HCT116 (cell line): ENCODE measurements at regions not wholly inside any gene's neighbourhood (a gene's known extent, or its start where the extent isn't known, plus 50 kb on each side); places are given as distances from the start of the nearest gene placed in this dataset.

Experiments
- ATAC-seq: fragments of 200-7000 bp; cut with Tn5 transposase; 2 replicates; pipeline ENCODE4 v1.9.1; 2020; ENCODE audit warnings: mild to moderate bottlenecking, moderate library complexity
- BruUV-seq: library from RNA; stranded (reverse); fragments of 400-500 nt; replicated peaks from 2 replicates; lab custom pipeline; 2021; lab: Mats Ljungman, UMichigan
- CTCF ChIA-PET: fragments of 300-600 bp; sonication (Branson Sonifier 250); formaldehyde crosslinking; loops from one replicate; lab custom pipeline; 2021; ENCODE audit warnings: antibody characterized with exemption; lab: Charles Lee
- POLR2A ChIA-PET: fragments of 300-600, 350-600 bp; sonication (Branson Sonifier 250); formaldehyde crosslinking; loops from one replicate; lab custom pipeline; 2021; ENCODE audit warnings: antibody characterized with exemption; lab: Charles Lee
- RAD21 ChIA-PET, 2 experiments: fragments of 300-600 bp; sonication (Branson Sonifier 250); formaldehyde crosslinking; loops; one replicate each; lab custom pipeline; 2023; ENCODE audit warnings: low total read pairs in 2 of 2; ENCODE audit not compliant: uncharacterized antibody in 2 of 2, unreplicated experiment in 2 of 2, low non-redundant PET in 1 of 2; lab: Charles Lee
- DNase-seq: peaks from one replicate; pipeline ENCODE4 v3.0.0-alpha.2; 2010; ENCODE audit warnings: low read depth, low spot score
- H2AFZ ChIP-seq: fragments of 200-600 bp; shearing (Covaris generic), sonication (generic); 2 replicates; pipeline ENCODE4 v1.6.1; 2017; ENCODE audit warnings: low read depth, mixed run types, mixed read lengths, antibody characterized with exemption, low read length; ENCODE audit not compliant: poor library complexity, severe bottlenecking
- H3K27ac ChIP-seq: 2 replicates; pipeline ENCODE4 v1.5.1; 2012; ENCODE audit warnings: low read depth, low read length
- H3K27me3 ChIP-seq: fragments of 200-600 bp; sonication (generic); 2 replicates; pipeline ENCODE4 v1.6.1; 2016; ENCODE audit warnings: mixed run types, low read length, mixed read lengths; ENCODE audit not compliant: insufficient read depth
- H3K36me3 ChIP-seq, 2 experiments: fragments of 200-500 bp in 1 of 2; fragments of 200-600 bp in 1 of 2; sonication (Bioruptor generic) in 1 of 2; sonication (generic) in 1 of 2; 2 replicates each; pipeline versions ENCODE4 v1.5.1 to v1.6.1; 2014 to 2016; ENCODE audit warnings: low read length in 2 of 2, inconsistent platforms in 1 of 2, mixed read lengths in 1 of 2, mixed run types in 1 of 2; ENCODE audit not compliant: insufficient read depth in 2 of 2, control insufficient read depth in 1 of 2
- H3K4me1 ChIP-seq, 2 experiments: fragments of 200-600 bp in 1 of 2; sonication (generic) in 1 of 2; 2 replicates each; pipeline versions ENCODE4 v1.5.1 to v1.6.1; 2012 to 2017; ENCODE audit warnings: low read length in 2 of 2, inconsistent platforms in 1 of 2, mild to moderate bottlenecking in 1 of 2, mixed read lengths in 1 of 2, mixed run types in 1 of 2, moderate library complexity in 1 of 2; ENCODE audit not compliant: insufficient read depth in 2 of 2, control insufficient read depth in 1 of 2
- H3K4me2 ChIP-seq: fragments of 200-600 bp; sonication (generic); 2 replicates; pipeline ENCODE4 v1.6.1; 2017; ENCODE audit warnings: mixed run types, low read length, mixed read lengths
- H3K4me3 ChIP-seq, 2 experiments: fragments of 200-600 bp in 1 of 2; sonication (generic) in 1 of 2; replicated peaks in 1 of 2; 2 replicates each; pipeline ENCODE4 v1.5.1; 2011 to 2016; ENCODE audit warnings: low read length in 2 of 2, control low read depth in 1 of 2, low read depth in 1 of 2, mild to moderate bottlenecking in 1 of 2, mixed read lengths in 1 of 2, mixed run types in 1 of 2
- H3K79me2 ChIP-seq: fragments of 200-600 bp; sonication (generic); 2 replicates; pipeline ENCODE4 v1.6.1; 2017; ENCODE audit warnings: mild to moderate bottlenecking, mixed run types, low read length, moderate library complexity, mixed read lengths; ENCODE audit not compliant: insufficient read depth
- H3K9ac ChIP-seq: fragments of 200-600 bp; sonication (generic); 2 replicates; pipeline ENCODE4 v1.6.1; 2016; ENCODE audit warnings: low read length, mixed read lengths
- H3K9me2 ChIP-seq: fragments of 200-600 bp; sonication (generic), shearing (Covaris generic); 2 replicates; pipeline ENCODE4 v1.6.1; 2017; ENCODE audit warnings: mixed run types, mild to moderate bottlenecking, moderate library complexity; ENCODE audit not compliant: insufficient read depth
- H3K9me3 ChIP-seq, 2 experiments: fragments of 200-500 bp in 1 of 2; fragments of 200-600 bp in 1 of 2; sonication (Bioruptor generic) in 1 of 2; sonication (generic) in 1 of 2; 2 replicates each; pipeline ENCODE4 v1.6.1; 2014 to 2017; ENCODE audit warnings: low read length in 2 of 2, mixed read lengths in 2 of 2, inconsistent platforms in 1 of 2, low read depth in 1 of 2, mild to moderate bottlenecking in 1 of 2, mixed run types in 1 of 2, moderate library complexity in 1 of 2; ENCODE audit not compliant: control insufficient read depth in 1 of 2, insufficient read depth in 1 of 2
- H4K20me1 ChIP-seq: fragments of 200-600 bp; sonication (generic), shearing (Covaris generic); 2 replicates; pipeline ENCODE4 v1.6.1; 2017; ENCODE audit warnings: mixed run types, mild to moderate bottlenecking, moderate library complexity; ENCODE audit not compliant: insufficient read depth
- CBX3 ChIP-seq: IDR thresholded peaks from 2 replicates; pipeline ENCODE4 v1.6.1; 2012; ENCODE audit warnings: low read depth
- EGR1 ChIP-seq: IDR thresholded peaks from 2 replicates; pipeline ENCODE4 v1.6.1; 2012; ENCODE audit warnings: low read depth
- ELF1 ChIP-seq: IDR thresholded peaks from 2 replicates; pipeline ENCODE4 v1.6.1; 2012; ENCODE audit warnings: low read depth, borderline replicate concordance
- FOSL1 ChIP-seq: IDR thresholded peaks from 2 replicates; pipeline ENCODE4 v1.6.1; 2012; ENCODE audit warnings: low read depth
- JUND ChIP-seq: IDR thresholded peaks from 2 replicates; pipeline ENCODE4 v1.6.1; 2012
- MAX ChIP-seq: IDR thresholded peaks from 2 replicates; pipeline ENCODE4 v1.6.1; 2012
- POLR2A ChIP-seq: IDR thresholded peaks from 2 replicates; pipeline ENCODE4 v1.7.0; 2011; ENCODE audit warnings: borderline replicate concordance; ENCODE audit not compliant: insufficient read depth, insufficient read length; ENCODE audit errors: extremely low read depth
- RAD21 ChIP-seq: IDR thresholded peaks from 2 replicates; pipeline ENCODE4 v1.6.1; 2012; ENCODE audit warnings: low read depth, mild to moderate bottlenecking
- SIN3A ChIP-seq: IDR thresholded peaks from 2 replicates; pipeline ENCODE4 v1.6.1; 2012; ENCODE audit warnings: low read depth
- SP1 ChIP-seq: IDR thresholded peaks from 2 replicates; pipeline ENCODE4 v1.6.1; 2012; ENCODE audit warnings: low read depth
- SRF ChIP-seq: IDR thresholded peaks from 2 replicates; pipeline ENCODE4 v1.6.1; 2012; ENCODE audit warnings: low read depth
- TCF7L2 ChIP-seq: IDR thresholded peaks from 2 replicates; pipeline ENCODE4 v1.7.0; 2011; ENCODE audit warnings: borderline replicate concordance, inconsistent platforms; ENCODE audit not compliant: insufficient read depth, insufficient read length; ENCODE audit errors: extremely low read depth
- YY1 ChIP-seq: IDR thresholded peaks from 2 replicates; pipeline ENCODE4 v1.6.1; 2011; ENCODE audit warnings: low read length, low read depth, moderate library complexity, mild to moderate bottlenecking; ENCODE audit not compliant: insufficient replicate concordance; ENCODE audit errors: extremely low read depth
- ZFX ChIP-seq: fragments of 450-650 bp; IDR thresholded peaks from 2 replicates; pipeline ENCODE4 v1.6.1; 2017
- ZNF274 ChIP-seq: fragments of 200-500 bp; sonication (Bioruptor generic); IDR thresholded peaks from 2 replicates; pipeline ENCODE4 v1.6.1; 2014; ENCODE audit warnings: mild to moderate bottlenecking, low read depth, low read length, inconsistent platforms
- intact Hi-C: fragments of 100-400 bp; cut with micrococcal nuclease; formaldehyde crosslinking; loops from 2 replicates; pipeline ENCODE4 v1.10.0; 2022
- TF ChIP-seq, protein P1 (sequence below), 3 experiments: fragments of 200-600 bp in 1 of 3; sonication (generic) in 1 of 3; IDR thresholded peaks in 2 of 3; conservative IDR thresholded peaks in 1 of 3; 2 replicates each; pipeline ENCODE4 v1.5.1; 2012 to 2017; ENCODE audit warnings: low read depth in 2 of 3, low read length in 2 of 3, antibody characterized with exemption in 1 of 3, borderline replicate concordance in 1 of 3, control low read depth in 1 of 3, mild to moderate bottlenecking in 1 of 3, mixed read lengths in 1 of 3, mixed run types in 1 of 3, moderate library complexity in 1 of 3; ENCODE audit not compliant: insufficient read depth in 1 of 3

GRCh38 chr12:78494911-78495310 is 369.7 kb upstream of the SYT1 start (continued):
- no peak for TF ChIP-seq TCF7L2
- no peak for TF ChIP-seq CBX3
- no peak for TF ChIP-seq SRF

DNA sequence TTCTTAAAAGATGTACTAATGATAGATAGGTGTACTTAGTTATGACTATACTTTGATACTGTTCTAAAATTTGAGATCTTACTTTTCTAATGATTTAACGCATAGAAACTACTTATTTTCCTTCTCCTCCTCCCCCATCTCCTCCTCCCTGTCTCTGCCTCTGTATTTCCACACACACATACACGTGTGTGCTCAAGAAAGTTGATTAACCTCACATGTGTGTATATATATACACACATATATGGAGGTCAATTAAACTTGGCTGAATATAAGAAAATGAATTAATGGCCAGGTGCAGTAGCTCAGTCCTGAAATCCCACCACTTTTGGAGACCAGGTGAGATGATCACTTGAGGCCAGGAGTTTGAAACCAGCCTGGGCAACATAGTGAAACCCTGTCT is 362.7 kb upstream of the SYT1 start:
- no peaks in the 10 kb centered on the region for H4K20me1 ChIP-seq
- ChIA-PET POLR2A (no interaction called here), CTCF (no interaction called here), RAD21 (no interaction called here)
- ATAC-seq (no peak), DNase-seq (no peak)
- no peaks in the 10 kb centered on the region for H3K79me2 ChIP-seq
- no peaks in the 10 kb centered on the region for H3K9me2 ChIP-seq
- no peaks in the 10 kb centered on the region for H3K27me3 ChIP-seq
- no TSS peak for BruUV-seq
- no peak overlapping the region for H3K4me2 ChIP-seq
- H2AFZ ChIP-seq, result no peak overlapping the region
- no peak overlapping the region for H3K9ac ChIP-seq
- no peaks in the 10 kb centered on the region for H3K4me1 ChIP-seq
- H3K9me3 ChIP-seq, result no peaks in the 10 kb centered on the region
- H3K36me3 ChIP-seq, result no peaks in the 10 kb centered on the region
- H3K27ac ChIP-seq, result no peak overlapping the region
- intact Hi-C loops, result no loop called here
- H3K4me3 ChIP-seq, result no peak overlapping the region
- TF ChIP-seq ZNF274, result no peak
- no peak for TF ChIP-seq SP1
- no peak for TF ChIP-seq SRF
- no peak for TF ChIP-seq MAX
- no peak for TF ChIP-seq FOSL1
- TF ChIP-seq ZFX, result no peak
- TF ChIP-seq ELF1, result no peak
- no peak for TF ChIP-seq YY1
- no peak for TF ChIP-seq CBX3
- TF ChIP-seq, protein P1, sequence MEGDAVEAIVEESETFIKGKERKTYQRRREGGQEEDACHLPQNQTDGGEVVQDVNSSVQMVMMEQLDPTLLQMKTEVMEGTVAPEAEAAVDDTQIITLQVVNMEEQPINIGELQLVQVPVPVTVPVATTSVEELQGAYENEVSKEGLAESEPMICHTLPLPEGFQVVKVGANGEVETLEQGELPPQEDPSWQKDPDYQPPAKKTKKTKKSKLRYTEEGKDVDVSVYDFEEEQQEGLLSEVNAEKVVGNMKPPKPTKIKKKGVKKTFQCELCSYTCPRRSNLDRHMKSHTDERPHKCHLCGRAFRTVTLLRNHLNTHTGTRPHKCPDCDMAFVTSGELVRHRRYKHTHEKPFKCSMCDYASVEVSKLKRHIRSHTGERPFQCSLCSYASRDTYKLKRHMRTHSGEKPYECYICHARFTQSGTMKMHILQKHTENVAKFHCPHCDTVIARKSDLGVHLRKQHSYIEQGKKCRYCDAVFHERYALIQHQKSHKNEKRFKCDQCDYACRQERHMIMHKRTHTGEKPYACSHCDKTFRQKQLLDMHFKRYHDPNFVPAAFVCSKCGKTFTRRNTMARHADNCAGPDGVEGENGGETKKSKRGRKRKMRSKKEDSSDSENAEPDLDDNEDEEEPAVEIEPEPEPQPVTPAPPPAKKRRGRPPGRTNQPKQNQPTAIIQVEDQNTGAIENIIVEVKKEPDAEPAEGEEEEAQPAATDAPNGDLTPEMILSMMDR (IDR thresholded peaks at IDR 0.05 in 2 of 3, conservative IDR thresholded peaks at IDR 0.05 in 1 of 3; ENCODE audit: borderline replicate concordance in 1 of 3, insufficient read depth in 1 of 3, low read depth in 2 of 3, low read length in 2 of 3), result no peak
- TF ChIP-seq RAD21, result no peak
- TF ChIP-seq JUND, result no peak
- no peak for TF ChIP-seq EGR1
- TF ChIP-seq POLR2A, result no peak
- no peak for TF ChIP-seq SIN3A
- TF ChIP-seq TCF7L2, result no peak
